KMS-11 (cell line): ENCODE measurements at regions not wholly inside any gene's neighbourhood (a gene's known extent, or its start where the extent isn't known, plus 50 kb on each side); places are given as distances from the start of the nearest gene placed in this dataset.

Experiments used
- H2AFZ ChIP-seq: fragments of 200-600 bp; sonication (generic); 2 replicates; pipeline ENCODE4 v1.6.1; 2016; ENCODE audit warnings: antibody characterized with exemption, mixed run types, low read depth
- H3K27ac ChIP-seq: fragments of 200-600 bp; sonication (generic); 2 replicates; pipeline ENCODE4 v1.6.1; 2016; ENCODE audit warnings: mild to moderate bottlenecking, mixed run types
- H3K27me3 ChIP-seq: fragments of 200-600 bp; sonication (generic); 2 replicates; pipeline ENCODE4 v1.6.1; 2017; ENCODE audit warnings: mild to moderate bottlenecking, low read depth, mixed run types, moderate library complexity; ENCODE audit not compliant: insufficient read depth
- H3K36me3 ChIP-seq: fragments of 200-600 bp; sonication (generic); 2 replicates; pipeline ENCODE4 v1.6.1; 2017; ENCODE audit warnings: mild to moderate bottlenecking, mixed run types; ENCODE audit not compliant: insufficient read depth
- H3K4me1 ChIP-seq: fragments of 200-600 bp; sonication (generic); 2 replicates; pipeline ENCODE4 v1.6.1; 2016; ENCODE audit warnings: mild to moderate bottlenecking, low read depth, mixed run types; ENCODE audit not compliant: poor library complexity, severe bottlenecking
- H3K4me2 ChIP-seq: fragments of 200-600 bp; sonication (generic); 2 replicates; pipeline ENCODE4 v1.7.0; 2016; ENCODE audit warnings: mild to moderate bottlenecking, mixed run types
- H3K4me3 ChIP-seq: fragments of 200-600 bp; sonication (generic); IDR thresholded peaks from 2 replicates; pipeline ENCODE4 v1.6.1; 2017; ENCODE audit warnings: low read depth, low read length, mixed read lengths; ENCODE audit not compliant: insufficient read depth
- H3K79me2 ChIP-seq: fragments of 200-600 bp; sonication (generic); 2 replicates; pipeline ENCODE4 v1.6.1; 2016; ENCODE audit warnings: low read depth, mixed run types; ENCODE audit not compliant: insufficient read depth
- H3K9ac ChIP-seq: fragments of 200-600 bp; sonication (generic); 2 replicates; pipeline ENCODE4 v1.6.1; 2016; ENCODE audit warnings: mild to moderate bottlenecking, mixed run types
- H4K20me1 ChIP-seq: fragments of 200-600 bp; sonication (generic); 2 replicates; pipeline ENCODE4 v1.6.1; 2016; ENCODE audit warnings: mild to moderate bottlenecking, mixed run types; ENCODE audit not compliant: insufficient read depth
- TF ChIP-seq, protein P1 (sequence below): fragments of 200-600 bp; sonication (generic); conservative IDR thresholded peaks from 2 replicates; pipeline ENCODE4 v1.6.1; 2017; ENCODE audit warnings: low read depth, mild to moderate bottlenecking, antibody characterized with exemption, low read length, moderate library complexity, mixed read lengths

- Histone ChIP-seq H2AFZ (no peak overlapping the region), H3K4me3 (no peak overlapping the region)
Measured at GRCh38 chr5:53418409-53418808, 62.0 kb upstream of the FST start.

GRCh38 chr5:53418826-53419658 lies 61.4 kb upstream of the FST start:
- Histone ChIP-seq H3K4me2 (no peak overlapping the region), H2AFZ (no peak overlapping the region), H4K20me1 (no peaks in the 10 kb centered on the region), H3K4me3 (no peak overlapping the region), H3K9ac (no peak overlapping the region), H3K27me3 (no peaks in the 10 kb centered on the region), H3K36me3 (no peaks in the 10 kb centered on the region), H3K27ac (no peak overlapping the region), H3K79me2 (no peaks in the 10 kb centered on the region), H3K4me1 (no peaks in the 10 kb centered on the region)
- TF ChIP-seq, protein P1, sequence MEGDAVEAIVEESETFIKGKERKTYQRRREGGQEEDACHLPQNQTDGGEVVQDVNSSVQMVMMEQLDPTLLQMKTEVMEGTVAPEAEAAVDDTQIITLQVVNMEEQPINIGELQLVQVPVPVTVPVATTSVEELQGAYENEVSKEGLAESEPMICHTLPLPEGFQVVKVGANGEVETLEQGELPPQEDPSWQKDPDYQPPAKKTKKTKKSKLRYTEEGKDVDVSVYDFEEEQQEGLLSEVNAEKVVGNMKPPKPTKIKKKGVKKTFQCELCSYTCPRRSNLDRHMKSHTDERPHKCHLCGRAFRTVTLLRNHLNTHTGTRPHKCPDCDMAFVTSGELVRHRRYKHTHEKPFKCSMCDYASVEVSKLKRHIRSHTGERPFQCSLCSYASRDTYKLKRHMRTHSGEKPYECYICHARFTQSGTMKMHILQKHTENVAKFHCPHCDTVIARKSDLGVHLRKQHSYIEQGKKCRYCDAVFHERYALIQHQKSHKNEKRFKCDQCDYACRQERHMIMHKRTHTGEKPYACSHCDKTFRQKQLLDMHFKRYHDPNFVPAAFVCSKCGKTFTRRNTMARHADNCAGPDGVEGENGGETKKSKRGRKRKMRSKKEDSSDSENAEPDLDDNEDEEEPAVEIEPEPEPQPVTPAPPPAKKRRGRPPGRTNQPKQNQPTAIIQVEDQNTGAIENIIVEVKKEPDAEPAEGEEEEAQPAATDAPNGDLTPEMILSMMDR = no peak

More at GRCh38 chr5:53418409-53418808, 62.0 kb upstream of the FST start:
- TF ChIP-seq, protein P1 = no peak
- Histone ChIP-seq H3K9ac (no peak overlapping the region), H3K4me1 (no peaks in the 10 kb centered on the region), H3K79me2 (no peaks in the 10 kb centered on the region), H3K36me3 (no peaks in the 10 kb centered on the region), H3K27ac (no peak overlapping the region), H3K4me2 (no peak overlapping the region), H4K20me1 (no peaks in the 10 kb centered on the region), H3K27me3 (no peaks in the 10 kb centered on the region)

GRCh38 chr5:53422539-53422938 lies 57.9 kb upstream of the FST start:
- no peak overlapping the region for H3K27ac ChIP-seq

GRCh38 chr5:53423724-53424123 lies 56.7 kb upstream of the FST start:
- H3K79me2 ChIP-seq = no peaks in the 10 kb centered on the region
- TF ChIP-seq, protein P1 = no peak
- H3K27ac ChIP-seq = no peak overlapping the region
- H3K4me3 ChIP-seq = no peak overlapping the region
- H2AFZ ChIP-seq = no peak overlapping the region
- H3K9ac ChIP-seq = no peak overlapping the region
- H3K27me3 ChIP-seq = no peaks in the 10 kb centered on the region
- no peak overlapping the region for H3K4me2 ChIP-seq
- H4K20me1 ChIP-seq = no peaks in the 10 kb centered on the region
- peaks cover 11% of the 10 kb centered on the region for H3K4me1 ChIP-seq
- H3K36me3 ChIP-seq = no peaks in the 10 kb centered on the region

More at GRCh38 chr5:53422539-53422938, 57.9 kb upstream of the FST start:
- no peak overlapping the region for H3K4me2 ChIP-seq
- no peaks in the 10 kb centered on the region for H3K36me3 ChIP-seq
- H3K79me2 ChIP-seq = no peaks in the 10 kb centered on the region
- no peaks in the 10 kb centered on the region for H3K27me3 ChIP-seq
- TF ChIP-seq, protein P1 = no peak
- no peak overlapping the region for H2AFZ ChIP-seq
- peaks cover 4% of the 10 kb centered on the region for H3K4me1 ChIP-seq
- H3K4me3 ChIP-seq = no peak overlapping the region
- no peaks in the 10 kb centered on the region for H4K20me1 ChIP-seq
- H3K9ac ChIP-seq = no peak overlapping the region
